NT2/D1 (cell line): ENCODE measurements at regions not wholly inside any gene's neighbourhood (a gene's known extent, or its start where the extent isn't known, plus 50 kb on each side); places are given as distances from the start of the nearest gene placed in this dataset.

Source experiments
- SUZ12 ChIP-seq: IDR thresholded peaks from 2 replicates; pipeline ENCODE4 v1.6.1; 2011; ENCODE audit not compliant: insufficient read length, insufficient read depth; ENCODE audit errors: extremely low read depth
- YY1 ChIP-seq: IDR thresholded peaks from 2 replicates; pipeline ENCODE4 v1.6.1; 2011; ENCODE audit not compliant: insufficient read length, insufficient read depth
- ZNF274 ChIP-seq: IDR thresholded peaks from 2 replicates; pipeline ENCODE4 v1.6.1; 2011; ENCODE audit warnings: mild to moderate bottlenecking, low read depth, low read length

DNA sequence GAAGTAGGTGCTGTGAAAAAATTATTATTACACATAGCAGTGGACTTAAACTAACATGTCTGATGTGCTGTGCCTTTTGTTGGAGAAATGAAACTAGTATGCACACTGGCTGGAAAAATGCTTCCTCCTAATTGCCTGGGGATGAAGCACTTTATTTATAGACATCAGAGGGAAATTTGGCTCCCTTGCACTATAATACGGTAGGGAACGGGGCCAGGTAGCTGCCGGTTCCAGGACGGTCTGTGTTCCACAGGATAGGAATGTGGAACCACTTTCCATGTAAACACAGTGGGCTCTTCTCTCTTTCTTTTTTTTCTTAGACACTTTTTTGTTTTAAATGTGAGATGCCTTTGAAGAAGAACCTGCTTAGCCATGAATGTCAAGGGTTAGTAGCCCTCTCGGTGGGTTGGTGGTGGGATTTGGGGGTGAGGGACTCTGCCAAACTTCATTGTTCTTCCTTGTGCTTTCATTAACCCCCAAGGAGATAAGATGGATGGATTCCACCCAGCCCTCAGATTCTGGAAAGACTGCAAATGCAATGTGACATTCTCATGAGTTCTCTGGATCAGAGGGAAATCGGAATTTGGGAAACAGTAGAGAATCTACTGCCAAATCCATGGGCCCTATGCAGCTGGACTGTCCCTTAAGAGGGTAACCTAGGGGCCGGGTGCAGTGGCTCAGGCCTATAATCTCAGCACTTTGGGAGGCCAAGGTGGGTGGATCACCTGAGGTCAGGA lies 58.0 kb upstream of the GSC start:
- no peak for TF ChIP-seq YY1
- no peak for TF ChIP-seq ZNF274
- TF ChIP-seq SUZ12 = no peak
